ENCODE measurements at regions not wholly inside any gene's neighbourhood (a gene's known extent, or its start where the extent isn't known, plus 50 kb on each side); places are given as distances from the start of the nearest gene placed in this dataset.

DNA sequence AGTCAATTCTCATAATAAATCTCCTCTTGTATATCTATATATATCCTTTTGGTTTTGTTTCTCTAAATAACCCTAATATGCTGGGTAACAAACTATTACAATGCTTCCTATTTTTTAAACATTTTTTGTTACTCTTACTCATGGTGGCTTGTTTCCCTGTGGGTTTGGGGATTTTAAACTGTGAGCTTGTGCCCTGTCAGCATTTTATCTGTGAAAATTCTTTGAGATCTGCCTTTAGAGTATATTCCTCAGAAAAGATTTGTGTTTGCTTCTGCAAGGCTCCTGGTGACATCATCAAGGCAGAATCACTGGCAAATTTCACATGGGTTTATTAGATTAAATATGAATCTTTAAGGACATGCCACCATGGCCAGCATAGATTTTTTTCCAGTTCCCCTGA is 273.6 kb downstream of the LRFN2 start:
- TF ChIP-seq CTBP1 (IDR thresholded peaks at IDR 0.05; ENCODE audit: borderline replicate concordance) (no peak), FOXA1 (IDR thresholded peaks at IDR 0.05) (no peak), ARNT (IDR thresholded peaks at IDR 0.05) (no peak), BHLHE40 (IDR thresholded peaks at IDR 0.05; ENCODE audit: borderline replicate concordance) (no peak), FOXK2 (IDR thresholded peaks at IDR 0.05) (no peak), ELF4 (IDR thresholded peaks at IDR 0.05) (no peak), SUZ12 (IDR thresholded peaks at IDR 0.05) (no peak), SP1 (IDR thresholded peaks at IDR 0.05) (no peak)
